ENCODE measurements at regions not wholly inside any gene's neighbourhood (a gene's known extent, or its start where the extent isn't known, plus 50 kb on each side); places are given as distances from the start of the nearest gene placed in this dataset.

DNA sequence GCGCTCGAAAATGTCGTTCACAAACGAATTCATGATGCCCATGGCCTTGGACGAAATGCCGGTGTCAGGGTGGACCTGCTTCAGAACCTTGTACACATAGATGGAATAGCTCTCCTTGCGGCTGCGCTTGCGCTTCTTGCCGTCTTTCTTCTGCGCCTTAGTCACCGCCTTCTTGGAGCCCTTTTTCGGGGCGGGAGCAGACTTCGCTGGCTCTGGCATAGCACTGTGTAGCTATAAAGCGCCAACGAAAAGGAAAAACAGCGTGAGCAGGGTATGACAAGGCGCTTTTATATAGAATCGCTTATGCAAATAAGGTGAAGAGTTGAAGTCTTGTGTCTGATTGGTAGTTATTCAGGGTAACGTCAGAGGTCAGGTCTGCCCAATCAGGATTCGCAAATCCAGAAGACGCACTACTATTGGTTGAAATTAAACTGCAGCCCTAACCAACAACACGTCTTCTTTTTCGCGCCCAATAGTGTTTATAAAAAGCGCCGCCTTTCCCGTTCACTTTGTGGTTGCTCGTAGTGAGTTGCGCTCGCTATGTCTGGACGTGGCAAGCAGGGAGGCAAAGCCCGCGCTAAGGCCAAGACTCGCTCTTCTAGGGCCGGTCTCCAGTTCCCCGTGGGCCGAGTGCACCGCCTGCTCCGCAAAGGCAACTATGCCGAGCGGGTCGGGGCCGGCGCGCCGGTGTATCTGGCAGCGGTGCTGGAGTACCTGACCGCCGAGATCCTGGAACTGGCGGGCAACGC, 114.8 kb upstream of the PRSS16 start:
- TF ChIP-seq, protein P1, sequence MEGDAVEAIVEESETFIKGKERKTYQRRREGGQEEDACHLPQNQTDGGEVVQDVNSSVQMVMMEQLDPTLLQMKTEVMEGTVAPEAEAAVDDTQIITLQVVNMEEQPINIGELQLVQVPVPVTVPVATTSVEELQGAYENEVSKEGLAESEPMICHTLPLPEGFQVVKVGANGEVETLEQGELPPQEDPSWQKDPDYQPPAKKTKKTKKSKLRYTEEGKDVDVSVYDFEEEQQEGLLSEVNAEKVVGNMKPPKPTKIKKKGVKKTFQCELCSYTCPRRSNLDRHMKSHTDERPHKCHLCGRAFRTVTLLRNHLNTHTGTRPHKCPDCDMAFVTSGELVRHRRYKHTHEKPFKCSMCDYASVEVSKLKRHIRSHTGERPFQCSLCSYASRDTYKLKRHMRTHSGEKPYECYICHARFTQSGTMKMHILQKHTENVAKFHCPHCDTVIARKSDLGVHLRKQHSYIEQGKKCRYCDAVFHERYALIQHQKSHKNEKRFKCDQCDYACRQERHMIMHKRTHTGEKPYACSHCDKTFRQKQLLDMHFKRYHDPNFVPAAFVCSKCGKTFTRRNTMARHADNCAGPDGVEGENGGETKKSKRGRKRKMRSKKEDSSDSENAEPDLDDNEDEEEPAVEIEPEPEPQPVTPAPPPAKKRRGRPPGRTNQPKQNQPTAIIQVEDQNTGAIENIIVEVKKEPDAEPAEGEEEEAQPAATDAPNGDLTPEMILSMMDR (IDR thresholded peaks at IDR 0.05; ENCODE audit: insufficient read depth, low read depth, low read length), result no peak
- no peak for TF ChIP-seq EZH2 (IDR thresholded peaks at IDR 0.05; ENCODE audit: insufficient read depth, low read length)

All from astrocyte (in vitro differentiated cells and primary cell).